GM12878 (cell line): ENCODE measurements at regions not wholly inside any gene's neighbourhood (a gene's known extent, or its start where the extent isn't known, plus 50 kb on each side); places are given as distances from the start of the nearest gene placed in this dataset.

Experiments
- ATAC-seq: fragments of 200-7000 bp; cut with Tn5 transposase; 3 replicates; pipeline ENCODE4 v1.9.1; 2020; ENCODE audit warnings: mild to moderate bottlenecking, moderate library complexity
- BruUV-seq: library from RNA; stranded (reverse); fragments of 400-500 nt; replicated peaks from 2 replicates; lab custom pipeline; 2021; lab: Mats Ljungman, UMichigan
- CTCF ChIA-PET: fragments of 300-600 bp; sonication (Branson Sonifier 250); formaldehyde crosslinking; extraction: SDS; loops from one replicate; lab custom pipeline; 2021; ENCODE audit warnings: inconsistent platforms; lab: Yijun Ruan, JAX
- POLR2A ChIA-PET: fragments of 350-600 bp; formaldehyde crosslinking; extraction: SDS; loops from one replicate; lab custom pipeline; 2021; ENCODE audit warnings: inconsistent platforms; lab: Charles Lee
- RAD21 ChIA-PET: fragments of 300-600 bp; sonication (Branson Sonifier 250); formaldehyde crosslinking; loops from one replicate; lab custom pipeline; 2023; ENCODE audit warnings: antibody characterized with exemption; ENCODE audit not compliant: unreplicated experiment; lab: Charles Lee
- SMC1A ChIA-PET: fragments of 300-600 bp; sonication (Branson Sonifier 250); formaldehyde crosslinking; loops from one replicate; lab custom pipeline; 2023; ENCODE audit not compliant: unreplicated experiment, uncharacterized antibody; lab: Charles Lee
- DNase-seq: peaks from one replicate; pipeline ENCODE4 v3.0.0-alpha.2; 2011; ENCODE audit warnings: low read depth, low spot score
- FAIRE-seq: peaks from 3 replicates; lab custom pipeline; 2011; peaks lifted over from hg19 to GRCh38; lab: Jason Lieb, UNC
- H2AFZ ChIP-seq: 2 replicates; pipeline ENCODE4 v1.6.0; 2011; ENCODE audit warnings: low read depth, low read length, control low read depth; ENCODE audit not compliant: control insufficient read depth
- H3K27ac ChIP-seq: 2 replicates; pipeline ENCODE4 v1.5.1; 2011; ENCODE audit warnings: control low read depth; ENCODE audit not compliant: control insufficient read depth, insufficient read depth
- H3K27me3 ChIP-seq, 2 experiments: replicated peaks in 1 of 2; 2 replicates each; pipeline versions ENCODE4 v1.6.0 to v1.6.1; 2011; ENCODE audit warnings: low read length in 1 of 2; ENCODE audit not compliant: control insufficient read depth in 2 of 2, insufficient read depth in 2 of 2
- H3K36me3 ChIP-seq, 2 experiments: 2 replicates each; pipeline ENCODE4 v1.5.1; 2011; ENCODE audit warnings: low read length in 1 of 2; ENCODE audit not compliant: control insufficient read depth in 2 of 2, insufficient read depth in 2 of 2
- H3K4me1 ChIP-seq: 2 replicates; pipeline ENCODE4 v1.6.1; 2011; ENCODE audit warnings: mild to moderate bottlenecking, low read length, moderate library complexity, mixed read lengths; ENCODE audit not compliant: control insufficient read depth, insufficient read depth
- H3K4me2 ChIP-seq: 2 replicates; pipeline ENCODE4 v1.6.0; 2011; ENCODE audit warnings: control low read depth; ENCODE audit not compliant: control insufficient read depth, insufficient read depth
- H3K4me3 ChIP-seq: fragments of 200-600 bp; sonication (generic); 2 replicates; pipeline ENCODE4 v1.5.1; 2016
- H3K79me2 ChIP-seq: 2 replicates; pipeline ENCODE4 v1.6.0; 2011; ENCODE audit warnings: low read length; ENCODE audit not compliant: control insufficient read depth, insufficient read depth
- H3K9ac ChIP-seq: 2 replicates; pipeline ENCODE4 v1.8.0; 2011; ENCODE audit warnings: low read length, control low read depth, mixed read lengths; ENCODE audit not compliant: control insufficient read depth, insufficient read depth
- H3K9me3 ChIP-seq: replicated peaks from 3 replicates; pipeline ENCODE4 v1.5.1; 2011; ENCODE audit warnings: mild to moderate bottlenecking, low read length; ENCODE audit not compliant: control insufficient read depth, insufficient read depth
- H4K20me1 ChIP-seq: 2 replicates; pipeline ENCODE4 v1.6.0; 2011; ENCODE audit not compliant: control insufficient read depth, insufficient read depth
- ASH2L ChIP-seq: fragments of 300-600, 200-600 bp; sonication (generic); IDR thresholded peaks from 2 replicates; pipeline ENCODE4 v1.6.1; 2017; ENCODE audit warnings: low read depth, mild to moderate bottlenecking, borderline replicate concordance
- CBFB ChIP-seq: IDR thresholded peaks from 2 replicates; pipeline ENCODE4 v1.6.1; 2016; ENCODE audit warnings: antibody characterized with exemption, low read depth
- CHD1 ChIP-seq: IDR thresholded peaks from 2 replicates; pipeline ENCODE4 v1.6.1; 2012; ENCODE audit warnings: low read depth, low read length, improper control_type of control experiment
- EP300 ChIP-seq, 2 experiments: fragments of 150-350 bp in 1 of 2; IDR thresholded peaks; 2 replicates each; pipeline ENCODE4 v1.6.1; 2011 to 2012; ENCODE audit warnings: low read depth in 2 of 2, low read length in 2 of 2, borderline replicate concordance in 1 of 2, improper control_type of control experiment in 1 of 2, inconsistent platforms in 1 of 2; ENCODE audit not compliant: control insufficient read depth in 1 of 2
- ETV6 ChIP-seq, 2 experiments: fragments of 450-650 bp in 1 of 2; IDR thresholded peaks in 1 of 2; conservative IDR thresholded peaks in 1 of 2; 2 replicates each; pipeline ENCODE4 v1.6.1; 2014; ENCODE audit warnings: antibody characterized with exemption in 1 of 2, borderline replicate concordance in 1 of 2, low read depth in 1 of 2, mild to moderate bottlenecking in 1 of 2, moderate library complexity in 1 of 2
- FOXK2 ChIP-seq: fragments of 450-650 bp; IDR thresholded peaks from 2 replicates; pipeline ENCODE4 v1.6.1; 2017; ENCODE audit warnings: mild to moderate bottlenecking, moderate library complexity
- GATAD2B ChIP-seq: fragments of 450-650 bp; conservative IDR thresholded peaks from 2 replicates; pipeline ENCODE4 v1.6.1; 2017; ENCODE audit warnings: low read depth, mild to moderate bottlenecking, moderate library complexity
- HDAC6 ChIP-seq: fragments of 200-600 bp; sonication (generic); IDR thresholded peaks from one replicate; pipeline ENCODE4 v1.8.0; 2017; ENCODE audit warnings: antibody characterized with exemption; ENCODE audit not compliant: unreplicated experiment
- NBN ChIP-seq: fragments of 450-650 bp; IDR thresholded peaks from 2 replicates; pipeline ENCODE4 v1.6.1; 2016
- SIX5 ChIP-seq: IDR thresholded peaks from 2 replicates; pipeline ENCODE4 v1.6.1; 2011; ENCODE audit warnings: mild to moderate bottlenecking, low read depth, low read length, moderate library complexity; ENCODE audit not compliant: severe bottlenecking
- SPI1 ChIP-seq: IDR thresholded peaks from 2 replicates; pipeline ENCODE4 v1.6.1; 2011; ENCODE audit warnings: low read depth, mild to moderate bottlenecking, low read length, moderate library complexity, borderline replicate concordance; ENCODE audit not compliant: insufficient read depth
- SREBF2 ChIP-seq: IDR thresholded peaks from 2 replicates; pipeline ENCODE4 v1.6.1; 2012; ENCODE audit warnings: mild to moderate bottlenecking, low read length
- TCF3 ChIP-seq: IDR thresholded peaks from 2 replicates; pipeline ENCODE4 v1.6.1; 2012; ENCODE audit warnings: low read depth, mild to moderate bottlenecking, low read length, borderline replicate concordance; ENCODE audit not compliant: insufficient read depth
- ZBTB33 ChIP-seq: fragments of 450-650 bp; IDR thresholded peaks from 2 replicates; pipeline ENCODE4 v1.6.1; 2017; ENCODE audit warnings: mild to moderate bottlenecking
- ZBTB4 ChIP-seq: fragments of 450-650 bp; formaldehyde crosslinking; IDR thresholded peaks from 2 replicates; pipeline ENCODE4 v1.4.0; 2022; ENCODE audit warnings: mild to moderate bottlenecking, moderate library complexity
- ZNF207 ChIP-seq: fragments of 450-650 bp; IDR thresholded peaks from 2 replicates; pipeline ENCODE4 v1.6.1; 2014; ENCODE audit warnings: antibody characterized with exemption, mild to moderate bottlenecking, borderline replicate concordance
- WGBS: methylation state at CpG from one replicate; pipeline ENCODE4 v1.1.6; 2016; ENCODE audit warnings: low lambda C conversion rate; ENCODE audit not compliant: insufficient replicate concordance, insufficient coverage; ENCODE audit errors: missing lambda C conversion rate; 5-methylcytosine and 5-hydroxymethylcytosine counted together
- in situ Hi-C: fragments of 300-500 bp; cut with MboI; formaldehyde crosslinking; loops from 9 replicates; pipeline ENCODE4 v1.14.3; 2018; ENCODE audit warnings: mixed read lengths
- intact Hi-C: fragments of 100-400 bp; cut with micrococcal nuclease; formaldehyde crosslinking; loops from one replicate; pipeline ENCODE4 v1.14.2; 2022; ENCODE audit not compliant: unreplicated experiment

- ATAC-seq = no peak
- no peak for DNase-seq
- Histone ChIP-seq H3K79me2 (no peaks in the 10 kb centered on the region), H3K36me3 (no peaks in the 10 kb centered on the region), H3K9ac (no peak overlapping the region), H3K9me3 (no peaks in the 10 kb centered on the region), H3K4me2 (no peak overlapping the region), H2AFZ (no peak overlapping the region), H4K20me1 (no peaks in the 10 kb centered on the region), H3K27ac (no peak overlapping the region), H3K4me3 (no peak overlapping the region), H3K27me3 (peaks cover 0 to 3% of the 10 kb centered on the region in 2 experiments; a peak in 2 of 4 replicates), H3K4me1 (no peaks in the 10 kb centered on the region)
- CTCF ChIA-PET = interaction anchor here (0.6 to 1.2 kb wide), 2 partner anchors 14 to 76 kb away, joined by 3 to 4 read pairs; no protein-coding TSS in a partner anchor
- RAD21 ChIA-PET = no interaction called here
- POLR2A ChIA-PET = no interaction called here
- 47% methylated on average over 5 of the region's 5 CpGs for WGBS
- SMC1A ChIA-PET = no interaction called here
- no peak for TF ChIP-seq CBFB
- TF ChIP-seq ZBTB4 (CRISPR knock-in tag) = no peak
- TF ChIP-seq SREBF2 = no peak
- TF ChIP-seq FOXK2 = no peak
- no peak for TF ChIP-seq EP300 (IDR thresholded peaks at IDR 0.05; ENCODE audit: borderline replicate concordance in 1 of 2, control insufficient read depth in 1 of 2, low read depth in 2 of 2, low read length in 2 of 2)
- TF ChIP-seq SIX5 = no peak
- no peak for TF ChIP-seq SPI1
- no peak for TF ChIP-seq TCF3
- no peak for TF ChIP-seq ZBTB33
- no peak for TF ChIP-seq CHD1
- no peak for TF ChIP-seq ETV6 (conservative IDR thresholded peaks at IDR 0.05 in 1 of 2, IDR thresholded peaks at IDR 0.05 in 1 of 2; ENCODE audit: borderline replicate concordance in 1 of 2, low read depth in 1 of 2)
- no peak for TF ChIP-seq ASH2L
- no peak for TF ChIP-seq HDAC6
- TF ChIP-seq ZNF207 = no peak
- no peak for TF ChIP-seq NBN
- no peak for TF ChIP-seq GATAD2B
- intact Hi-C loops (no loop called here), in situ Hi-C loops (no loop called here)
- FAIRE-seq = no peak
- no TSS peak for BruUV-seq
Measured at GRCh38 chr7:142400042-142400533, 142.2 kb upstream of the PRSS58 start.
